ENCODE measurements at regions not wholly inside any gene's neighbourhood (a gene's known extent, or its start where the extent isn't known, plus 50 kb on each side); places are given as distances from the start of the nearest gene placed in this dataset.

- H3K36me3 ChIP-seq (ENCODE audit: insufficient read depth, low read length), result no peaks in the 10 kb centered on the region
Observed at GRCh38 chr5:168055141-168055683, 236.2 kb upstream of the WWC1 start.

GRCh38 chr5:168055961-168056360 lies 235.5 kb upstream of the WWC1 start:
- Histone ChIP-seq H3K4me2 (ENCODE audit: low read length) (no peak overlapping the region), H3K9me3 (replicated peaks; ENCODE audit: low read length) (no peaks in the 10 kb centered on the region), H3K27me3 (ENCODE audit: control insufficient read depth, insufficient read depth, low read length) (no peaks in the 10 kb centered on the region), H3K4me1 (ENCODE audit: control insufficient read depth, insufficient read depth, low read length) (no peaks in the 10 kb centered on the region), H3K4me3 (ENCODE audit: low read length) (no peak overlapping the region), H3K9ac (ENCODE audit: low read depth, low read length) (no peak overlapping the region), H3K36me3 (ENCODE audit: insufficient read depth, low read length) (no peaks in the 10 kb centered on the region)

More at GRCh38 chr5:168055141-168055683, 236.2 kb upstream of the WWC1 start:
- H3K4me3 ChIP-seq (ENCODE audit: low read length), result no peak overlapping the region
- H3K4me2 ChIP-seq (ENCODE audit: low read length), result no peak overlapping the region
- peaks cover 3% of the 10 kb centered on the region for H3K27me3 ChIP-seq (ENCODE audit: control insufficient read depth, insufficient read depth, low read length)
- no peak overlapping the region for H3K9ac ChIP-seq (ENCODE audit: low read depth, low read length)
- H3K9me3 ChIP-seq (replicated peaks; ENCODE audit: low read length), result no peaks in the 10 kb centered on the region
- H3K4me1 ChIP-seq (ENCODE audit: control insufficient read depth, insufficient read depth, low read length), result no peaks in the 10 kb centered on the region

- H3K9me3 ChIP-seq (replicated peaks; ENCODE audit: low read length), result no peaks in the 10 kb centered on the region
- H3K4me1 ChIP-seq (ENCODE audit: control insufficient read depth, insufficient read depth, low read length), result no peaks in the 10 kb centered on the region
- no peaks in the 10 kb centered on the region for H3K27me3 ChIP-seq (ENCODE audit: control insufficient read depth, insufficient read depth, low read length)
- no peak overlapping the region for H3K4me3 ChIP-seq (ENCODE audit: low read length)
- no peak overlapping the region for H3K9ac ChIP-seq (ENCODE audit: low read depth, low read length)
- no peaks in the 10 kb centered on the region for H3K36me3 ChIP-seq (ENCODE audit: insufficient read depth, low read length)
- H3K4me2 ChIP-seq (ENCODE audit: low read length), result no peak overlapping the region
Observed at GRCh38 chr5:168056499-168057182, 234.8 kb upstream of the WWC1 start.

GRCh38 chr5:168057905-168058304 lies 233.5 kb upstream of the WWC1 start:
- Histone ChIP-seq H3K4me2 (ENCODE audit: low read length) (no peak overlapping the region), H3K9ac (ENCODE audit: low read depth, low read length) (no peak overlapping the region), H3K4me3 (ENCODE audit: low read length) (no peak overlapping the region), H3K27me3 (ENCODE audit: control insufficient read depth, insufficient read depth, low read length) (no peaks in the 10 kb centered on the region), H3K4me1 (ENCODE audit: control insufficient read depth, insufficient read depth, low read length) (no peaks in the 10 kb centered on the region), H3K36me3 (ENCODE audit: insufficient read depth, low read length) (no peaks in the 10 kb centered on the region), H3K9me3 (replicated peaks; ENCODE audit: low read length) (no peaks in the 10 kb centered on the region)

GRCh38 chr5:168059131-168059530 lies 232.3 kb upstream of the WWC1 start:
- H3K36me3 ChIP-seq (ENCODE audit: insufficient read depth, low read length), result no peaks in the 10 kb centered on the region
- no peaks in the 10 kb centered on the region for H3K27me3 ChIP-seq (ENCODE audit: control insufficient read depth, insufficient read depth, low read length)
- H3K4me3 ChIP-seq (ENCODE audit: low read length), result no peak overlapping the region
- no peaks in the 10 kb centered on the region for H3K4me1 ChIP-seq (ENCODE audit: control insufficient read depth, insufficient read depth, low read length)
- no peak overlapping the region for H3K4me2 ChIP-seq (ENCODE audit: low read length)
- H3K9ac ChIP-seq (ENCODE audit: low read depth, low read length), result no peak overlapping the region
- no peaks in the 10 kb centered on the region for H3K9me3 ChIP-seq (replicated peaks; ENCODE audit: low read length)

GRCh38 chr5:168062239-168062638 lies 229.2 kb upstream of the WWC1 start:
- H3K9me3 ChIP-seq (replicated peaks; ENCODE audit: low read length), result no peaks in the 10 kb centered on the region
- no peaks in the 10 kb centered on the region for H3K4me1 ChIP-seq (ENCODE audit: control insufficient read depth, insufficient read depth, low read length)
- no peak overlapping the region for H3K4me3 ChIP-seq (ENCODE audit: low read length)
- H3K27me3 ChIP-seq (ENCODE audit: control insufficient read depth, insufficient read depth, low read length), result no peaks in the 10 kb centered on the region
- H3K4me2 ChIP-seq (ENCODE audit: low read length), result no peak overlapping the region
- no peak overlapping the region for H3K9ac ChIP-seq (ENCODE audit: low read depth, low read length)
- no peaks in the 10 kb centered on the region for H3K36me3 ChIP-seq (ENCODE audit: insufficient read depth, low read length)

- H3K9ac ChIP-seq (ENCODE audit: low read depth, low read length), result no peak overlapping the region
- H3K4me2 ChIP-seq (ENCODE audit: low read length), result no peak overlapping the region
- no peaks in the 10 kb centered on the region for H3K36me3 ChIP-seq (ENCODE audit: insufficient read depth, low read length)
- no peak overlapping the region for H3K4me3 ChIP-seq (ENCODE audit: low read length)
- H3K27me3 ChIP-seq (ENCODE audit: control insufficient read depth, insufficient read depth, low read length), result no peaks in the 10 kb centered on the region
- no peaks in the 10 kb centered on the region for H3K9me3 ChIP-seq (replicated peaks; ENCODE audit: low read length)
- H3K4me1 ChIP-seq (ENCODE audit: control insufficient read depth, insufficient read depth, low read length), result no peaks in the 10 kb centered on the region
Observed at GRCh38 chr5:168064457-168064856, 227.0 kb upstream of the WWC1 start.

GRCh38 chr5:168064933-168065622 lies 226.4 kb upstream of the WWC1 start:
- Histone ChIP-seq H3K4me3 (ENCODE audit: low read length) (no peak overlapping the region), H3K4me1 (ENCODE audit: control insufficient read depth, insufficient read depth, low read length) (no peaks in the 10 kb centered on the region), H3K9me3 (replicated peaks; ENCODE audit: low read length) (no peaks in the 10 kb centered on the region), H3K27me3 (ENCODE audit: control insufficient read depth, insufficient read depth, low read length) (no peaks in the 10 kb centered on the region), H3K36me3 (ENCODE audit: insufficient read depth, low read length) (no peaks in the 10 kb centered on the region), H3K9ac (ENCODE audit: low read depth, low read length) (no peak overlapping the region), H3K4me2 (ENCODE audit: low read length) (no peak overlapping the region)

- no peak overlapping the region for H3K4me3 ChIP-seq (ENCODE audit: low read length)
- H3K9me3 ChIP-seq (replicated peaks; ENCODE audit: low read length), result no peaks in the 10 kb centered on the region
- H3K27me3 ChIP-seq (ENCODE audit: control insufficient read depth, insufficient read depth, low read length), result no peaks in the 10 kb centered on the region
- H3K9ac ChIP-seq (ENCODE audit: low read depth, low read length), result no peak overlapping the region
- H3K36me3 ChIP-seq (ENCODE audit: insufficient read depth, low read length), result no peaks in the 10 kb centered on the region
- no peak overlapping the region for H3K4me2 ChIP-seq (ENCODE audit: low read length)
- no peaks in the 10 kb centered on the region for H3K4me1 ChIP-seq (ENCODE audit: control insufficient read depth, insufficient read depth, low read length)
Observed at GRCh38 chr5:168066536-168067208, 224.8 kb upstream of the WWC1 start.

- no peaks in the 10 kb centered on the region for H3K27me3 ChIP-seq (ENCODE audit: control insufficient read depth, insufficient read depth, low read length)
- H3K4me1 ChIP-seq (ENCODE audit: control insufficient read depth, insufficient read depth, low read length), result no peaks in the 10 kb centered on the region
- no peak overlapping the region for H3K4me2 ChIP-seq (ENCODE audit: low read length)
- H3K4me3 ChIP-seq (ENCODE audit: low read length), result no peak overlapping the region
- H3K9ac ChIP-seq (ENCODE audit: low read depth, low read length), result no peak overlapping the region
- no peaks in the 10 kb centered on the region for H3K9me3 ChIP-seq (replicated peaks; ENCODE audit: low read length)
- no peaks in the 10 kb centered on the region for H3K36me3 ChIP-seq (ENCODE audit: insufficient read depth, low read length)
Observed at GRCh38 chr5:168070761-168071160, 220.7 kb upstream of the WWC1 start.

- Histone ChIP-seq H3K36me3 (ENCODE audit: insufficient read depth, low read length) (no peaks in the 10 kb centered on the region), H3K4me1 (ENCODE audit: control insufficient read depth, insufficient read depth, low read length) (no peaks in the 10 kb centered on the region), H3K27me3 (ENCODE audit: control insufficient read depth, insufficient read depth, low read length) (no peaks in the 10 kb centered on the region), H3K4me3 (ENCODE audit: low read length) (no peak overlapping the region), H3K9me3 (replicated peaks; ENCODE audit: low read length) (no peaks in the 10 kb centered on the region), H3K9ac (ENCODE audit: low read depth, low read length) (no peak overlapping the region), H3K4me2 (ENCODE audit: low read length) (no peak overlapping the region)
Observed at GRCh38 chr5:168072665-168073064, 218.8 kb upstream of the WWC1 start.
